Thyroid gland (tissue), 4 donors: ENCODE measurements at regions not wholly inside any gene's neighbourhood (a gene's known extent, or its start where the extent isn't known, plus 50 kb on each side); places are given as distances from the start of the nearest gene placed in this dataset.

Experiments used
- DNase-seq, 2 donors: peaks; one replicate each; pipeline ENCODE4 v3.0.0-alpha.2; 2019
- H3K27ac ChIP-seq, 3 donors: fragments of 200-600 bp; sonication (generic); 1 replicate in 2 of 3; 2 replicates in 1 of 3; pipeline ENCODE4 v1.5.1; 2016 to 2019; ENCODE audit warnings: mild to moderate bottlenecking in 1 of 3, moderate library complexity in 1 of 3
- H3K27me3 ChIP-seq: fragments of 200-600 bp; sonication (generic); one replicate; pipeline ENCODE4 v1.5.1; 2019
- H3K36me3 ChIP-seq, 2 donors: fragments of 200-600 bp; sonication (generic); one replicate each; pipeline ENCODE4 v1.5.1; 2016 to 2019
- H3K4me1 ChIP-seq, 2 donors: fragments of 200-600 bp; sonication (generic); one replicate each; pipeline ENCODE4 v1.5.1; 2017 to 2019
- H3K4me3 ChIP-seq, 3 donors: fragments of 200-600 bp; sonication (generic); replicated peaks in 1 of 3; 1 replicate in 2 of 3; 2 replicates in 1 of 3; pipeline ENCODE4 v1.5.1; 2016; ENCODE audit warnings: mild to moderate bottlenecking in 1 of 3
- H3K9me3 ChIP-seq: fragments of 200-600 bp; sonication (generic); one replicate; pipeline ENCODE4 v1.5.1; 2017
- POLR2A ChIP-seq, 2 donors: fragments of 450-650 bp; IDR thresholded peaks; one replicate each; pipeline ENCODE4 v1.6.1; 2017; ENCODE audit warnings: antibody characterized with exemption in 2 of 2, mild to moderate bottlenecking in 2 of 2, moderate library complexity in 1 of 2
- WGBS, 2 donors: methylation state at CpG; one replicate each; pipeline ENCODE4 v1.1.5; 2017; 5-methylcytosine and 5-hydroxymethylcytosine counted together
- intact Hi-C: fragments of 100-400 bp; cut with DNase I; formaldehyde crosslinking; loops from one replicate; pipeline ENCODE4 v1.15.1; 2023
- TF ChIP-seq, protein P1 (sequence below), 6 experiments: fragments of 200-600 bp in 3 of 6; fragments of 450-650 bp in 3 of 6; sonication (generic) in 3 of 6; IDR thresholded peaks; one replicate each; pipeline ENCODE4 v1.5.1; 2016 to 2019; ENCODE audit warnings: antibody characterized with exemption in 6 of 6, mild to moderate bottlenecking in 2 of 6, inconsistent platforms in 1 of 6, moderate library complexity in 1 of 6

DNA sequence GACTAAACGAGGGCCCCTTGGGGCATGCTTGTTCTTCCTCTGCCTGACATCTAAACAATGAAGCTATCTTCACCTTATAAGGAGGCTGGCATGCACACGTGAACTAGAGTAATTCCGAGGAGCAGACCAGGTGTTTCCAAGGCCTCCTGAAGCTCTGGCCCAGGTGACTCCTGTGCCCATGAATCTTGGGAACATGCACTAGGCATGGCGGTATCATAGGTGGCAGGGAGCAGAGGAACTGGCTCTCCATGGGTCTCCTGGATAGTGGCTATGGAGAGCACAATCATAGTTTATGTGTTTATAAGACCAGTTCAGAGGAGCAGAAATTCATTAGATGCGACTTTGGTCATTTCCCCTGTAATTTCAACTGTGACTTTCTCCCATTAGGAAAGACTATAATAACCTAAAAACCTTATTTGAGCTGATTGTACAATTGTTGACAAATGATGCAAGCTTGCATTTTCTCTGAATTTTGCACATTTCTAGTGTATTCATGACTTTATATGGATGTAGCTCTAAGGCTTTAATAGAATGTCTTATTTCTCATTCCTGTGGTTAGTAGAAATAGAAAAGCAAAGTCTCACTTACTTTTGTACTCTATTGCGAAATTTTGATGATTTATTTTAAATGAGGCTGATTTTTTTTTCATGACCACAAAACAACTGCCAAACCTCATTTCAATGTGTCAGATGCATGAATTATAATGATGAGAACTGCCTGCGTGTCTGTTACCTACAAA is 135.3 kb upstream of the RPS23 start:
- intact Hi-C loops: no loop called here
- no peak for TF ChIP-seq POLR2A (IDR thresholded peaks at IDR 0.05)
- TF ChIP-seq, protein P1, sequence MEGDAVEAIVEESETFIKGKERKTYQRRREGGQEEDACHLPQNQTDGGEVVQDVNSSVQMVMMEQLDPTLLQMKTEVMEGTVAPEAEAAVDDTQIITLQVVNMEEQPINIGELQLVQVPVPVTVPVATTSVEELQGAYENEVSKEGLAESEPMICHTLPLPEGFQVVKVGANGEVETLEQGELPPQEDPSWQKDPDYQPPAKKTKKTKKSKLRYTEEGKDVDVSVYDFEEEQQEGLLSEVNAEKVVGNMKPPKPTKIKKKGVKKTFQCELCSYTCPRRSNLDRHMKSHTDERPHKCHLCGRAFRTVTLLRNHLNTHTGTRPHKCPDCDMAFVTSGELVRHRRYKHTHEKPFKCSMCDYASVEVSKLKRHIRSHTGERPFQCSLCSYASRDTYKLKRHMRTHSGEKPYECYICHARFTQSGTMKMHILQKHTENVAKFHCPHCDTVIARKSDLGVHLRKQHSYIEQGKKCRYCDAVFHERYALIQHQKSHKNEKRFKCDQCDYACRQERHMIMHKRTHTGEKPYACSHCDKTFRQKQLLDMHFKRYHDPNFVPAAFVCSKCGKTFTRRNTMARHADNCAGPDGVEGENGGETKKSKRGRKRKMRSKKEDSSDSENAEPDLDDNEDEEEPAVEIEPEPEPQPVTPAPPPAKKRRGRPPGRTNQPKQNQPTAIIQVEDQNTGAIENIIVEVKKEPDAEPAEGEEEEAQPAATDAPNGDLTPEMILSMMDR (IDR thresholded peaks at IDR 0.05): no peak
- 64 to 66% methylated on average over 7 of the region's 7 CpGs for WGBS, 2 donors
- Histone ChIP-seq H3K4me1 (no peaks in the 10 kb centered on the region), H3K27me3 (no peaks in the 10 kb centered on the region), H3K9me3 (no peaks in the 10 kb centered on the region), H3K4me3 (no peak overlapping the region), H3K27ac (no peak overlapping the region), H3K36me3 (no peaks in the 10 kb centered on the region)
- DNase-seq: no peak

DNA sequence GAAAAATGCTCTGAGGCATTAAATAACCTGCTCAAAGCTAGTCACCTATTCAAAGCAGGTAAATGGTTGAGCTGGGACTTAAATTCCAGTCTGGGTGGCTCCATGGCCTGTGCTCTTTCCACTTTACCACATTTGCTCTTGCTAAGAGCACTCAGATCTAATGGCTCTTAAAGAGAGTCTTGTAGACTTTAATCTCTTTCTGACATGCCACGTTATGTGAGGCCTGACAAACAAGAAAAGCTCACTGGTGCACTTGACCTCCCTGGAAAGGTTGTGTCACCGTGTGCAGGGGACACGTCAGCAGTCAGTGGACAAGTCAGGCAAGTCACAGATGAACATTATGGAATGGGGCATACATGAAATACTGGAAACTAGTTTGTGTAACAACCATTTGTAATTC is 129.9 kb upstream of the RPS23 start:
- WGBS, 2 donors: 46 to 67% methylated on average over 3 of the region's 3 CpGs
- no peaks in the 10 kb centered on the region for H3K36me3 ChIP-seq
- TF ChIP-seq POLR2A (IDR thresholded peaks at IDR 0.05): no peak
- TF ChIP-seq, protein P1 (IDR thresholded peaks at IDR 0.05): no peak
- no peak overlapping the region for H3K4me3 ChIP-seq
- no peaks in the 10 kb centered on the region for H3K4me1 ChIP-seq
- intact Hi-C loops: no loop called here
- DNase-seq: no peak
- no peaks in the 10 kb centered on the region for H3K27me3 ChIP-seq
- no peaks in the 10 kb centered on the region for H3K9me3 ChIP-seq
- H3K27ac ChIP-seq: no peak overlapping the region

DNA sequence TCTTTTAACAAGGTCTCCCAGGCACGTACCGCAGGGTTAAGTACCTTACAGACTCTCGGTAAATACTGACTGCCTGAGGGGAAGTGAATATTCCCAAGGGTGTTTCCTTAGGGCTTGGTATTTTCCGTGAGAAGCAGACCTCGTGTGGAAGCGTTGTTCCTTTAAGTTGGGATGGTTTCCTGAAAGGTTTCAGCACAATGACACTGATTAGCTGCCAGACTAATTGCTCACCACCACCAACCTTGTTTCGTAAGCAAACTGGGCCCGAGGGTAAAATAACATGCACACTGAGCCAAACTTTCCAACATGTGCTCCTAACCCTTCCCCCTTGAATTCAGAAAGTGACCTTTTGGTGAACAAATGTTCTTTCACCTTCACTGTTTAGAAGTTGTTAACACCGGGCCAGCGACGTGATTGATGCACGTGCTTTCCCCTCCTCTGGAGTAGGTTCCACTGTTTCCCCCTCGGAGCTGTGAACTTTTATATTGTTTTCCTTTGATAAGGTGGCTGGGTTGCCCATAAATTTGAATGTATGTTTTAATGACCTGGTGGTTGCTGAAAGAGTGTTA is 128.1 kb upstream of the RPS23 start:
- Histone ChIP-seq H3K36me3 (no peaks in the 10 kb centered on the region), H3K27me3 (no peaks in the 10 kb centered on the region), H3K9me3 (no peaks in the 10 kb centered on the region), H3K27ac (no peak overlapping the region), H3K4me1 (no peaks in the 10 kb centered on the region), H3K4me3 (no peak overlapping the region)
- TF ChIP-seq, protein P1 (IDR thresholded peaks at IDR 0.05): no peak
- TF ChIP-seq POLR2A (IDR thresholded peaks at IDR 0.05): no peak
- WGBS, 2 donors: 62% methylated on average over 13 of the region's 13 CpGs
- intact Hi-C loops: no loop called here
- no peak for DNase-seq

DNA sequence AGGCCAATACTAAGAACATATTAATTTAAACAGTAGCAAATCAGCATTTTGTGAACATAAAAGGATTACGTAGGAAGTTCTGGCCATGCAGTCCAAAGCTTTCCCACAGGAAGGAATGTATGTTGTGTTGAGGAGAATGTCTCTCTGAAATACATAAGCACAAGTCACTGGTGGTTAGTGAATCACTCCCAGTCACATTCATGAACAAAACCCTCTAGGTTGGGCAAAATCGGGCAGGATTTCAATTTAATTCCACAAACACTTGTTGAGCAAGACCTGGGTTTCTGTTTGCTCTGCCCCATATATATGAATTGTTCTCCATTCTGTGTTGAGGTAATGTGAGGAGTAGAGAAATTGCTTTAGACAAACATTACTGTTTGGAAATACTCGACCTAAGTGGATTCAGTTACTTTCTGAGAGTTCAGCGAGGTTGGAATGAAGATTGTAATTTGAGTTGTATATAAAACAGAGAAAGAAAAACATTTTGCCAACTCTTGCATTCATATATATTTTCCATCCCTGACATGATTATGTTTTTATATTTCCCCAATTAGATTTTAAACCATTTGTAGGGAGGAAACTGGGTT is 127.6 kb upstream of the RPS23 start:
- Histone ChIP-seq H3K4me3 (no peak overlapping the region), H3K9me3 (no peaks in the 10 kb centered on the region), H3K36me3 (no peaks in the 10 kb centered on the region), H3K27ac (no peak overlapping the region), H3K27me3 (no peaks in the 10 kb centered on the region), H3K4me1 (no peaks in the 10 kb centered on the region)
- 61 to 67% methylated on average over 4 of the region's 4 CpGs for WGBS, 2 donors
- no peak for TF ChIP-seq POLR2A (IDR thresholded peaks at IDR 0.05)
- TF ChIP-seq, protein P1 (IDR thresholded peaks at IDR 0.05): no peak
- DNase-seq: no peak
- intact Hi-C loops: no loop called here

DNA sequence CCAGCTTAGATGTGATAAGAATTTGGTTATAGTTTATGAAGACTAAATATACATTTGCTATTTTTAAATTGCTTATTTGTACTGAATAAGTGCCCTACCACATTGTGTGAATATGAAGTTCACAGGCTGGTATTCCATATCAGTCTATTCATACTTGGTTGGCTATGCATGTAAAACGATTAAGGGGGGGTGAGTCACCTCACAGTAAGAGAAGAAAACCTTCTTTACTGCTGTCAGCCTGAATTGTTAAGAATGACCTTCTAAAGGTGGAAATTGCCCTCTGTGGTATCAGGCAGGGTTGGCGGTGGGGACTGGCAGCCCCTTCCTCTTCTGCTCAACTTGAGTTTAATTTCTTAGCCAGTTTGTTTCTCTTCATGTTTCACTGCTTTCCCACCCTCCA is 127.0 kb upstream of the RPS23 start:
- Histone ChIP-seq H3K4me1 (no peaks in the 10 kb centered on the region), H3K27me3 (no peaks in the 10 kb centered on the region), H3K9me3 (no peaks in the 10 kb centered on the region), H3K36me3 (no peaks in the 10 kb centered on the region), H3K27ac (no peak overlapping the region), H3K4me3 (no peak overlapping the region)
- no peak for TF ChIP-seq POLR2A (IDR thresholded peaks at IDR 0.05)
- TF ChIP-seq, protein P1 (IDR thresholded peaks at IDR 0.05): no peak
- intact Hi-C loops: no loop called here
- DNase-seq: no peak
- WGBS, 2 donors: 73 to 78% methylated on average over 2 of the region's 2 CpGs
